IMR-90 (cell line): ENCODE measurements at regions not wholly inside any gene's neighbourhood (a gene's known extent, or its start where the extent isn't known, plus 50 kb on each side); places are given as distances from the start of the nearest gene placed in this dataset.

Source experiments
- ATAC-seq: fragments of 200-7000 bp; cut with Tn5 transposase; 2 replicates; pipeline ENCODE4 v1.9.1; 2020; ENCODE audit warnings: low read depth, mild to moderate bottlenecking, moderate library complexity
- BruUV-seq: library from RNA; stranded (reverse); fragments of 400-500 nt; replicated peaks from 2 replicates; lab custom pipeline; 2021; lab: Mats Ljungman, UMichigan
- CTCF ChIA-PET: fragments of 300-600 bp; formaldehyde crosslinking; extraction: SDS; loops from one replicate; lab custom pipeline; 2021; ENCODE audit warnings: antibody characterized with exemption; lab: Yijun Ruan, JAX
- POLR2A ChIA-PET: fragments of 300-600 bp; sonication (Branson Sonifier 250); formaldehyde crosslinking; loops from one replicate; lab custom pipeline; 2022; ENCODE audit warnings: antibody characterized with exemption; ENCODE audit not compliant: unreplicated experiment; lab: Charles Lee
- DNase-seq: peaks from one replicate; pipeline ENCODE4 v3.0.0; 2013
- H2AFZ ChIP-seq: replicated peaks from 2 replicates; pipeline ENCODE3; 2013; ENCODE audit warnings: low read length, mild to moderate bottlenecking; ENCODE audit not compliant: poor library complexity
- H2AK5ac ChIP-seq: 2 replicates; pipeline ENCODE4 v1.6.1; 2013; ENCODE audit warnings: low read depth, low read length, inconsistent platforms
- H2AK9ac ChIP-seq: replicated peaks from 2 replicates; pipeline ENCODE3; 2013; ENCODE audit warnings: mild to moderate bottlenecking, low read depth, low read length, moderate library complexity; ENCODE audit not compliant: poor library complexity
- H2BK120ac ChIP-seq: 2 replicates; pipeline ENCODE4 v1.6.1; 2013; ENCODE audit warnings: low read depth, low read length, inconsistent platforms
- H2BK15ac ChIP-seq: 3 replicates; pipeline ENCODE4 v1.6.1; 2013; ENCODE audit warnings: low read depth, low read length, inconsistent platforms
- H2BK20ac ChIP-seq: 2 replicates; pipeline ENCODE4 v1.6.1; 2013; ENCODE audit warnings: low read depth, mild to moderate bottlenecking, inconsistent platforms, low read length, moderate library complexity
- H2BK5ac ChIP-seq: 2 replicates; pipeline ENCODE4 v1.6.1; 2013; ENCODE audit warnings: mild to moderate bottlenecking, low read depth, low read length, inconsistent platforms; ENCODE audit not compliant: poor library complexity, severe bottlenecking
- H3K14ac ChIP-seq: replicated peaks from 2 replicates; pipeline ENCODE4 v1.6.1; 2013; ENCODE audit warnings: low read depth, low read length, inconsistent platforms
- H3K18ac ChIP-seq: 2 replicates; pipeline ENCODE4 v1.6.1; 2013; ENCODE audit warnings: low read depth, low read length, control low read depth
- H3K23ac ChIP-seq: 2 replicates; pipeline ENCODE4 v1.6.1; 2013; ENCODE audit warnings: low read depth, low read length, inconsistent platforms
- H3K27ac ChIP-seq: 2 replicates; pipeline ENCODE4 v1.5.1; 2013; ENCODE audit warnings: mild to moderate bottlenecking, control low read depth, low read length; ENCODE audit not compliant: insufficient read depth
- H3K27me3 ChIP-seq: 2 replicates; pipeline ENCODE4 v1.6.1; 2013; ENCODE audit warnings: low read length; ENCODE audit not compliant: control insufficient read depth, insufficient read depth
- H3K36me3 ChIP-seq: 2 replicates; pipeline ENCODE4 v1.6.1; 2013; ENCODE audit warnings: low read length, mixed read lengths; ENCODE audit not compliant: control insufficient read depth, insufficient read depth
- H3K4ac ChIP-seq: 2 replicates; pipeline ENCODE4 v1.6.1; 2013; ENCODE audit warnings: low read depth, low read length, inconsistent platforms
- H3K4me1 ChIP-seq: 2 replicates; pipeline ENCODE4 v1.6.1; 2013; ENCODE audit warnings: low read length, mixed read lengths; ENCODE audit not compliant: control insufficient read depth, insufficient read depth
- H3K4me2 ChIP-seq: 2 replicates; pipeline ENCODE4 v1.6.1; 2013; ENCODE audit warnings: low read depth, mild to moderate bottlenecking, control low read depth, low read length, moderate library complexity
- H3K4me3 ChIP-seq: 2 replicates; pipeline ENCODE4 v1.5.1; 2013; ENCODE audit warnings: low read depth, mild to moderate bottlenecking, control low read depth, low read length, moderate library complexity; ENCODE audit not compliant: insufficient read depth
- H3K56ac ChIP-seq: 2 replicates; pipeline ENCODE4 v1.6.1; 2013; ENCODE audit warnings: low read length, inconsistent platforms; ENCODE audit not compliant: insufficient read depth; ENCODE audit errors: extremely low read depth
- H3K79me1 ChIP-seq, 2 experiments: 2 replicates each; pipeline ENCODE4 v1.6.1; 2013; ENCODE audit warnings: low read length in 2 of 2, inconsistent platforms in 1 of 2, low read depth in 1 of 2
- H3K9ac ChIP-seq: 2 replicates; pipeline ENCODE4 v1.6.1; 2013; ENCODE audit warnings: low read depth, low read length, control low read depth
- H3K9me1 ChIP-seq: 2 replicates; pipeline ENCODE4 v1.6.1; 2013; ENCODE audit warnings: low read length, inconsistent platforms; ENCODE audit not compliant: insufficient read depth
- H3K9me3 ChIP-seq: 2 replicates; pipeline ENCODE4 v1.6.1; 2013; ENCODE audit warnings: low read length; ENCODE audit not compliant: control insufficient read depth, insufficient read depth
- H4K20me1 ChIP-seq: 2 replicates; pipeline ENCODE4 v1.6.1; 2013; ENCODE audit warnings: low read length, inconsistent platforms; ENCODE audit not compliant: insufficient read depth
- H4K5ac ChIP-seq: 2 replicates; pipeline ENCODE4 v1.6.1; 2013; ENCODE audit warnings: mild to moderate bottlenecking, low read depth, low read length, control low read depth
- H4K8ac ChIP-seq, 2 experiments: 2 replicates each; pipeline ENCODE4 v1.6.1; 2013; ENCODE audit warnings: low read depth in 2 of 2, low read length in 2 of 2, control low read depth in 1 of 2, inconsistent platforms in 1 of 2
- H4K91ac ChIP-seq: 2 replicates; pipeline ENCODE4 v1.6.1; 2013; ENCODE audit warnings: low read depth, low read length, inconsistent platforms; ENCODE audit not compliant: insufficient read depth
- FOS ChIP-seq: fragments of 150-350 bp; IDR thresholded peaks from 2 replicates; pipeline ENCODE4 v1.6.1; 2016; ENCODE audit warnings: low read depth, low read length
- MAFK ChIP-seq: IDR thresholded peaks from 2 replicates; pipeline ENCODE4 v1.6.1; 2012; ENCODE audit warnings: low read depth, low read length, improper control_type of control experiment
- POLR2A ChIP-seq: IDR thresholded peaks from 2 replicates; pipeline ENCODE4 v1.6.1; 2012; ENCODE audit warnings: mild to moderate bottlenecking, low read depth, low read length
- WGBS, 2 experiments: methylation state at CpG; one replicate each; pipeline versions ENCODE4 v1.1.5 to v1.1.7; 2013; ENCODE audit warnings: missing lambda C conversion rate in 2 of 2; ENCODE audit not compliant: insufficient read length in 1 of 2; ENCODE audit errors: extremely low coverage in 2 of 2; 5-methylcytosine and 5-hydroxymethylcytosine counted together
- dilution Hi-C: fragments of 300-500 bp; cut with HindIII; formaldehyde crosslinking; loops from one replicate; pipeline ENCODE4 v1.14.3; 2018; ENCODE audit warnings: low sequenced_read_pairs; ENCODE audit not compliant: unreplicated experiment
- in situ Hi-C: fragments of 300-500 bp; cut with MboI; formaldehyde crosslinking; loops from 3 replicates; pipeline ENCODE4 v1.14.3; 2019; ENCODE audit warnings: low sequenced_read_pairs, inconsistent platforms, mixed read lengths
- intact Hi-C: fragments of 100-400 bp; cut with micrococcal nuclease; formaldehyde crosslinking; loops from 2 replicates; pipeline ENCODE4 v1.10.0; 2022

- H3K9me1 ChIP-seq, result no peaks in the 10 kb centered on the region
- H3K4me3 ChIP-seq, result no peak overlapping the region
- no peak overlapping the region for H2AFZ ChIP-seq
- H2BK5ac ChIP-seq, result no peak overlapping the region
- dilution Hi-C loops, result no loop called here
- no peak overlapping the region for H3K9ac ChIP-seq
- no peak overlapping the region for H3K18ac ChIP-seq
- no peaks in the 10 kb centered on the region for H3K27me3 ChIP-seq
- TF ChIP-seq POLR2A (no peak), MAFK (no peak), FOS (no peak)
- H3K14ac ChIP-seq, result no peak overlapping the region
- no peaks in the 10 kb centered on the region for H4K20me1 ChIP-seq
- CTCF ChIA-PET, result no interaction called here
- no peak overlapping the region for H2BK15ac ChIP-seq
- intact Hi-C loops, result no loop called here
- WGBS, 2 experiments, result no CpG with 5 or more reads among the region's 6 CpGs
- POLR2A ChIA-PET, result no interaction called here
- DNase-seq, result no peak
- no peak overlapping the region for H2BK120ac ChIP-seq
- H4K8ac ChIP-seq, result no peak overlapping the region
- H2AK9ac ChIP-seq, result no peak overlapping the region
- H2AK5ac ChIP-seq, result no peak overlapping the region
- H3K9me3 ChIP-seq, result peaks cover 12% of the 10 kb centered on the region
- H3K27ac ChIP-seq, result no peak overlapping the region
- no peak overlapping the region for H2BK20ac ChIP-seq
- H4K91ac ChIP-seq, result no peak overlapping the region
- in situ Hi-C loops, result no loop called here
- H3K4ac ChIP-seq, result no peak overlapping the region
- no peaks in the 10 kb centered on the region for H3K36me3 ChIP-seq
- H3K79me1 ChIP-seq, result no peaks in the 10 kb centered on the region
- no peak overlapping the region for H3K23ac ChIP-seq
- no TSS peak for BruUV-seq
- no peak overlapping the region for H4K5ac ChIP-seq
- H3K4me2 ChIP-seq, result no peak overlapping the region
- no peak overlapping the region for H3K56ac ChIP-seq
- ATAC-seq, result no peak
- H3K4me1 ChIP-seq, result no peaks in the 10 kb centered on the region
Observed at GRCh38 chr21:20701235-20701634, 297.0 kb upstream of the NCAM2 start.
